Endothelial cell (in vitro differentiated cells): ENCODE measurements at regions not wholly inside any gene's neighbourhood (a gene's known extent, or its start where the extent isn't known, plus 50 kb on each side); places are given as distances from the start of the nearest gene placed in this dataset.

Source experiments
- DNase-seq: peaks from one replicate; pipeline ENCODE4 v3.0.0; 2021; ENCODE audit warnings: low spot score
- H3K27ac Mint-ChIP-seq: one replicate; pipeline ENCODE4 v1.8.0; 2021; ENCODE audit warnings: mixed read lengths, inconsistent platforms; ENCODE audit not compliant: unreplicated experiment
- H3K27me3 Mint-ChIP-seq: one replicate; pipeline ENCODE4 v1.8.0; 2021; ENCODE audit warnings: mild to moderate bottlenecking, moderate library complexity, mixed read lengths, inconsistent platforms; ENCODE audit not compliant: unreplicated experiment
- H3K36me3 Mint-ChIP-seq: one replicate; pipeline ENCODE4 v1.8.0; 2021; ENCODE audit warnings: mild to moderate bottlenecking, low read depth, mixed read lengths, inconsistent platforms; ENCODE audit not compliant: unreplicated experiment
- H3K4me1 Mint-ChIP-seq: one replicate; pipeline ENCODE4 v1.8.0; 2021; ENCODE audit warnings: mild to moderate bottlenecking, mixed read lengths, inconsistent platforms; ENCODE audit not compliant: unreplicated experiment
- H3K4me3 Mint-ChIP-seq: one replicate; pipeline ENCODE4 v1.8.0; 2021; ENCODE audit warnings: mild to moderate bottlenecking, mixed read lengths, inconsistent platforms; ENCODE audit not compliant: unreplicated experiment
- H3K9me3 Mint-ChIP-seq: one replicate; pipeline ENCODE4 v1.8.0; 2021; ENCODE audit warnings: mixed read lengths, inconsistent platforms; ENCODE audit not compliant: unreplicated experiment
- TF ChIP-seq, protein P1 (sequence below): fragments of 200-600 bp; sonication (generic); IDR thresholded peaks from one replicate; pipeline ENCODE4 v1.5.0; 2021; ENCODE audit warnings: antibody characterized with exemption; ENCODE audit not compliant: unreplicated experiment

DNA sequence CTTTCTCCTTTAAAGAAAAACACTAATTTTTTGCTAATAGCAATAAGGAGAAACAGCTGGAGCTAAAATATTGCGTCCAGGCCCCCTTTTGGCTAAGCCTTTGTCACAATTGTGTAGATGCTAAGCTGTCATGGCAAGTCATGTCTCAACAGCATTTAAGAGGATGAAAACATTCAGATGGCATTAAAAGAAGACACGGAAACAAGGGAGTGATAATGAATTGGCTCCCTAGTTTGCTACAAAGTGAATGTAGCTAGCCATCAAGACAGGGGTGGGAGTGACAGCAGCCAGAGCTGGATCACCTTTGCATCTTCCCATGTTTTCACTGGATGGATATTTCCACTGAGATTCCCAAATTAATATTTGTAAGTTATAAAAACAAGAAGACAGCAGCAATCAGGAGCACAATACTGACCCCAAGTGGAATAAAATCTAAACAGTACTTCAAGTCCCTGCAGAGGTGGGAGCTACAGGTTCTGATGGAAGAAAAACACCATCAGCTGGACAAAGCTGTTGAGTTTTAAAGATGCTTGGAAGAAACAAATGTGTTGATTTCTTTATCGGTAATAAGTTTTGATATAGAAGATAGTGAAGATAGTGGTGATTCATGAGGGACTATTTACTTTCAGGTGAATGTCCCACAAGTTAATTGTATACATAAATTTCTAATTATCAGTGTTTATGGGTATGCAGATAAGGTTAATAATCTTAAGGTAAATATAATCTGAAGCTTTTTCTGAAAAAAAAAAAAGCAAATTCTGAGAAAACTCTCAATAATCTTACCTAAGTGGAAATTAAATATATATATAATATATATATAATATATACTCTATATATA is 129.4 kb downstream of the SLC16A9 start:
- H3K27me3 Mint-ChIP-seq, result no peaks in the 10 kb centered on the region
- TF ChIP-seq, protein P1, sequence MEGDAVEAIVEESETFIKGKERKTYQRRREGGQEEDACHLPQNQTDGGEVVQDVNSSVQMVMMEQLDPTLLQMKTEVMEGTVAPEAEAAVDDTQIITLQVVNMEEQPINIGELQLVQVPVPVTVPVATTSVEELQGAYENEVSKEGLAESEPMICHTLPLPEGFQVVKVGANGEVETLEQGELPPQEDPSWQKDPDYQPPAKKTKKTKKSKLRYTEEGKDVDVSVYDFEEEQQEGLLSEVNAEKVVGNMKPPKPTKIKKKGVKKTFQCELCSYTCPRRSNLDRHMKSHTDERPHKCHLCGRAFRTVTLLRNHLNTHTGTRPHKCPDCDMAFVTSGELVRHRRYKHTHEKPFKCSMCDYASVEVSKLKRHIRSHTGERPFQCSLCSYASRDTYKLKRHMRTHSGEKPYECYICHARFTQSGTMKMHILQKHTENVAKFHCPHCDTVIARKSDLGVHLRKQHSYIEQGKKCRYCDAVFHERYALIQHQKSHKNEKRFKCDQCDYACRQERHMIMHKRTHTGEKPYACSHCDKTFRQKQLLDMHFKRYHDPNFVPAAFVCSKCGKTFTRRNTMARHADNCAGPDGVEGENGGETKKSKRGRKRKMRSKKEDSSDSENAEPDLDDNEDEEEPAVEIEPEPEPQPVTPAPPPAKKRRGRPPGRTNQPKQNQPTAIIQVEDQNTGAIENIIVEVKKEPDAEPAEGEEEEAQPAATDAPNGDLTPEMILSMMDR, result no peak
- no peak for DNase-seq
- H3K36me3 Mint-ChIP-seq, result no peaks in the 10 kb centered on the region
- no peaks in the 10 kb centered on the region for H3K9me3 Mint-ChIP-seq
- no peaks in the 10 kb centered on the region for H3K4me1 Mint-ChIP-seq
- H3K4me3 Mint-ChIP-seq, result no peak overlapping the region
- no peak overlapping the region for H3K27ac Mint-ChIP-seq

DNA sequence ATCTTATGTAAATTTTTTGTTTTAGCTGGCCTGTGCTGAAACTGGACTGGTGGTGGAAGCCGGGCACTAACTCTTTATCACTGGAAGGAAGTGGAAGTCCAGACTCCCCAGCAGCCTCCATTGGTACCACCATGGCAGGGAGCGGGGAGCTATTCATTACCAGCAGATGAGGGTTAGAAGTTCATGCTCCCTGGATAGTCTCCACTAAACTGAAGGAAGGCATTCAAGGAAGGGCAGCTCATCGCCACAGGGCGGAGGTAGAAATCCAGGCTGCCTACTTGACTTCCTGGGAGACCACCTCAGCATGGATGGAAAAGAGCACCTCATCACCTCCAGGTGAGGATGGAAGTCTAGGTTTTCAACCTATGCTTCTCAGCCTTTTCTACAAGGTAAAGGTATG is 130.9 kb downstream of the SLC16A9 start:
- no peaks in the 10 kb centered on the region for H3K4me1 Mint-ChIP-seq
- H3K27me3 Mint-ChIP-seq, result no peaks in the 10 kb centered on the region
- DNase-seq, result no peak
- H3K4me3 Mint-ChIP-seq, result no peak overlapping the region
- no peaks in the 10 kb centered on the region for H3K9me3 Mint-ChIP-seq
- H3K27ac Mint-ChIP-seq, result no peak overlapping the region
- H3K36me3 Mint-ChIP-seq, result no peaks in the 10 kb centered on the region
- TF ChIP-seq, protein P1, result no peak

DNA sequence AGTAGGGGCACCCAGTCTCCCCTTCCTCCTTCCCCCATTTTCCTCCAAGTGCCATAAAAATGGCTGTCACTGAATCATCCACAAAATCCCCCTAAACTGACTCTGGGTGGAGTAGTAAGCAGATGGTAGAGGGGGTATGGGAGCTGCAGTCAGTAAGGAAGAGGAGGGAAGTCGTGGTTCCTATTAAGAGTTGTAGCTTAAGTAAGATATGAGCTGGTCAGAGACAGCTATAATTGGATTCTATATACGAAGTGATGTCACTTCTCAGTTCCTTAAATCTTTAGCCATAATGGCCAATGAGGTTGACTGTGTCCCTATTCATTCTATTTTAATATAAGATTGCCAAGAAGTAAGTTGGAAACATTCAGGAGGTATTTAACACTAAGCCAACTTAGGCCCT is 131.7 kb downstream of the SLC16A9 start:
- no peak for DNase-seq
- Mint-ChIP-seq H3K36me3 (no peaks in the 10 kb centered on the region), H3K4me3 (no peak overlapping the region), H3K9me3 (no peaks in the 10 kb centered on the region), H3K27ac (no peak overlapping the region), H3K4me1 (no peaks in the 10 kb centered on the region), H3K27me3 (no peaks in the 10 kb centered on the region)
- TF ChIP-seq, protein P1, result no peak

DNA sequence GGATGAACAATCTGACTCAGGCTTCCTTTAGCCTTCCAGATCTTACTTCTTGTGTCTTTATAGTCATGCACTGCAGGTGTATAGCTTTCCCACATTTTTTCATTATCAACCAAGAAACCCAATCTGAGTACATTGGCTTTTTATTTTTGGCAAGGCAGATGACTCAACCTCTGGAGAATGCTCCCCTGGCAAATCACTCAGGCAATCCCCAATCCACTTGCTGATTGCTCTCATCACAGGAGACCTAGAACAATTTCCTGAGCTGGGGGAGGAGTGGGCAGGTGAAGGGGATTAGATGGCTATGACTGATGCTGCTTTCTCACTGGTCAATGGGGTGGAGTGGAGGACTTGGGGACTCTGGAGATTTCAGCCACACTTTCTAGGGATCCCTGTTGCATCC is 134.4 kb downstream of the SLC16A9 start:
- Mint-ChIP-seq H3K36me3 (no peaks in the 10 kb centered on the region), H3K4me1 (no peaks in the 10 kb centered on the region), H3K4me3 (no peak overlapping the region), H3K27ac (no peak overlapping the region), H3K27me3 (no peaks in the 10 kb centered on the region), H3K9me3 (no peaks in the 10 kb centered on the region)
- no peak for DNase-seq
- TF ChIP-seq, protein P1, result no peak

DNA sequence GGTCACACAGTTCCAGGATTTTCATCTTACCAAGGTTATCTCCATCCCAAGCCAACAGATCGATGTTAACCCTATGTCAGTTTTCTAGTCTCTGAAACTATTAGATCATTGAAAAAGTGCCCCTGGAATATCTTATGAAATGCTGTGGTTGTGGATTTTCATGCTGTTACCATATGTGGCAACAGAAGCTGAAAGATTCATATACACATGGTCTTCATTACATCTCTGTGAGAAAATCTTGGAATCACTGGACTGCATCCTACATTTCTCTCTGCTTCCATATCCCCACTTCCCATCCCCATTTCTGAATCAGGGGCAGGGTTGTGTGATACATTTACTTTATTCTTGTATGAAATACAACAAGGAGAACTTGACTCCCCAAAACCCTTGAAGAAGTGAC is 146.1 kb downstream of the SLC16A9 start:
- DNase-seq, result no peak
- Mint-ChIP-seq H3K4me1 (no peaks in the 10 kb centered on the region), H3K9me3 (no peaks in the 10 kb centered on the region), H3K27ac (no peak overlapping the region), H3K36me3 (no peaks in the 10 kb centered on the region), H3K27me3 (peaks cover 3% of the 10 kb centered on the region), H3K4me3 (no peak overlapping the region)
- TF ChIP-seq, protein P1, result no peak
